Adrenal gland (tissue), 5 donors: ENCODE measurements at regions not wholly inside any gene's neighbourhood (a gene's known extent, or its start where the extent isn't known, plus 50 kb on each side); places are given as distances from the start of the nearest gene placed in this dataset.

Experiments
- POLR2A ChIP-seq, 2 donors: fragments of 450-650 bp; IDR thresholded peaks; one replicate each; pipeline ENCODE4 v1.6.1; 2017; ENCODE audit warnings: antibody characterized with exemption in 2 of 2, mild to moderate bottlenecking in 2 of 2, moderate library complexity in 1 of 2
- TF ChIP-seq, protein P1 (sequence below), 6 experiments: fragments of 450-650 bp in 4 of 6; fragments of 200-600 bp in 2 of 6; sonication (generic) in 1 of 6; IDR thresholded peaks; 1 replicate in 5 of 6; 2 replicates in 1 of 6; pipeline versions ENCODE4 v1.5.1 to v1.8.0; 2016 to 2021; ENCODE audit warnings: antibody characterized with exemption in 6 of 6, mild to moderate bottlenecking in 2 of 6, moderate library complexity in 1 of 6
- donor health status: DM: no; HTN: no; CAD: no.

GRCh38 chr16:64889446-64889845 lies 232.4 kb downstream of the CDH11 start:
- TF ChIP-seq, protein P1, sequence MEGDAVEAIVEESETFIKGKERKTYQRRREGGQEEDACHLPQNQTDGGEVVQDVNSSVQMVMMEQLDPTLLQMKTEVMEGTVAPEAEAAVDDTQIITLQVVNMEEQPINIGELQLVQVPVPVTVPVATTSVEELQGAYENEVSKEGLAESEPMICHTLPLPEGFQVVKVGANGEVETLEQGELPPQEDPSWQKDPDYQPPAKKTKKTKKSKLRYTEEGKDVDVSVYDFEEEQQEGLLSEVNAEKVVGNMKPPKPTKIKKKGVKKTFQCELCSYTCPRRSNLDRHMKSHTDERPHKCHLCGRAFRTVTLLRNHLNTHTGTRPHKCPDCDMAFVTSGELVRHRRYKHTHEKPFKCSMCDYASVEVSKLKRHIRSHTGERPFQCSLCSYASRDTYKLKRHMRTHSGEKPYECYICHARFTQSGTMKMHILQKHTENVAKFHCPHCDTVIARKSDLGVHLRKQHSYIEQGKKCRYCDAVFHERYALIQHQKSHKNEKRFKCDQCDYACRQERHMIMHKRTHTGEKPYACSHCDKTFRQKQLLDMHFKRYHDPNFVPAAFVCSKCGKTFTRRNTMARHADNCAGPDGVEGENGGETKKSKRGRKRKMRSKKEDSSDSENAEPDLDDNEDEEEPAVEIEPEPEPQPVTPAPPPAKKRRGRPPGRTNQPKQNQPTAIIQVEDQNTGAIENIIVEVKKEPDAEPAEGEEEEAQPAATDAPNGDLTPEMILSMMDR (IDR thresholded peaks at IDR 0.05) = no peak
- TF ChIP-seq POLR2A (IDR thresholded peaks at IDR 0.05) = no peak
